Peyer's patch (tissue), 4 donors: ENCODE measurements at regions not wholly inside any gene's neighbourhood (a gene's known extent, or its start where the extent isn't known, plus 50 kb on each side); places are given as distances from the start of the nearest gene placed in this dataset.
"Not testable (repeated sequence)": the region's sequence is repeated elsewhere in the genome, so short reads cannot be mapped to it uniquely, and the experiment has no call there.

ENCODE experiments used
- POLR2A ChIP-seq, 2 donors: fragments of 450-650 bp; IDR thresholded peaks; one replicate each; pipeline ENCODE4 v1.5.1; 2017; ENCODE audit warnings: antibody characterized with exemption in 2 of 2, mild to moderate bottlenecking in 2 of 2, moderate library complexity in 2 of 2
- TF ChIP-seq, protein P1 (sequence below), 6 experiments: fragments of 450-650 bp in 4 of 6; fragments of 200-600 bp in 2 of 6; sonication (generic) in 1 of 6; IDR thresholded peaks; one replicate each; pipeline ENCODE4 v1.5.1; 2017 to 2019; ENCODE audit warnings: antibody characterized with exemption in 6 of 6, mild to moderate bottlenecking in 3 of 6, moderate library complexity in 1 of 6

DNA sequence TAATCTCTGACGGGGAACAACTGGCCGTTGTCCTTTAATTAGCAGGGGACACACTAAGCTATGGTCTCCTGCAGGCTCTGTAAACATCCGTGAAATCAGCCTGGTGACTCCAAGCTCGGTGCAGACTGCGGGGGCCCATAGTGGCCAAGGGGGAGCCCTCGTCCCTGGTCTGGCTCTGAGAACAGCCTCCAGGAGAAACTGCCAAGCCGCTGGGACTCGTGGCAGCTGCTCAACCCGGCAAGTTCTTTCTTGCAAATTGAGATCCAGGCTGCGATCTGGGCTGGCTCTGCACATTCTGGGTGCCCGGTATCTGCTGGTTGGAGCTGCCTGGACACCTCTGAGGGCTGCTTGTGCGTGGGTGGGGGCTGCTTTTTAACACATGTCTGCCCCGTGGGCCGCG is 71.6 kb upstream of the ZNF479 start:
- TF ChIP-seq, protein P1, sequence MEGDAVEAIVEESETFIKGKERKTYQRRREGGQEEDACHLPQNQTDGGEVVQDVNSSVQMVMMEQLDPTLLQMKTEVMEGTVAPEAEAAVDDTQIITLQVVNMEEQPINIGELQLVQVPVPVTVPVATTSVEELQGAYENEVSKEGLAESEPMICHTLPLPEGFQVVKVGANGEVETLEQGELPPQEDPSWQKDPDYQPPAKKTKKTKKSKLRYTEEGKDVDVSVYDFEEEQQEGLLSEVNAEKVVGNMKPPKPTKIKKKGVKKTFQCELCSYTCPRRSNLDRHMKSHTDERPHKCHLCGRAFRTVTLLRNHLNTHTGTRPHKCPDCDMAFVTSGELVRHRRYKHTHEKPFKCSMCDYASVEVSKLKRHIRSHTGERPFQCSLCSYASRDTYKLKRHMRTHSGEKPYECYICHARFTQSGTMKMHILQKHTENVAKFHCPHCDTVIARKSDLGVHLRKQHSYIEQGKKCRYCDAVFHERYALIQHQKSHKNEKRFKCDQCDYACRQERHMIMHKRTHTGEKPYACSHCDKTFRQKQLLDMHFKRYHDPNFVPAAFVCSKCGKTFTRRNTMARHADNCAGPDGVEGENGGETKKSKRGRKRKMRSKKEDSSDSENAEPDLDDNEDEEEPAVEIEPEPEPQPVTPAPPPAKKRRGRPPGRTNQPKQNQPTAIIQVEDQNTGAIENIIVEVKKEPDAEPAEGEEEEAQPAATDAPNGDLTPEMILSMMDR (IDR thresholded peaks at IDR 0.05), result not testable (repeated sequence)
- not testable (repeated sequence) for TF ChIP-seq POLR2A (IDR thresholded peaks at IDR 0.05)
